RCC 7860 (cell line): ENCODE measurements at regions not wholly inside any gene's neighbourhood (a gene's known extent, or its start where the extent isn't known, plus 50 kb on each side); places are given as distances from the start of the nearest gene placed in this dataset.

Source experiments
- DNase-seq: peaks from one replicate; pipeline ENCODE4 v3.0.0-alpha.2; 2015; ENCODE audit warnings: low spot score
- FAIRE-seq: peaks from 2 replicates; lab custom pipeline; 2012; peaks lifted over from hg19 to GRCh38; lab: Jason Lieb, UNC

DNA sequence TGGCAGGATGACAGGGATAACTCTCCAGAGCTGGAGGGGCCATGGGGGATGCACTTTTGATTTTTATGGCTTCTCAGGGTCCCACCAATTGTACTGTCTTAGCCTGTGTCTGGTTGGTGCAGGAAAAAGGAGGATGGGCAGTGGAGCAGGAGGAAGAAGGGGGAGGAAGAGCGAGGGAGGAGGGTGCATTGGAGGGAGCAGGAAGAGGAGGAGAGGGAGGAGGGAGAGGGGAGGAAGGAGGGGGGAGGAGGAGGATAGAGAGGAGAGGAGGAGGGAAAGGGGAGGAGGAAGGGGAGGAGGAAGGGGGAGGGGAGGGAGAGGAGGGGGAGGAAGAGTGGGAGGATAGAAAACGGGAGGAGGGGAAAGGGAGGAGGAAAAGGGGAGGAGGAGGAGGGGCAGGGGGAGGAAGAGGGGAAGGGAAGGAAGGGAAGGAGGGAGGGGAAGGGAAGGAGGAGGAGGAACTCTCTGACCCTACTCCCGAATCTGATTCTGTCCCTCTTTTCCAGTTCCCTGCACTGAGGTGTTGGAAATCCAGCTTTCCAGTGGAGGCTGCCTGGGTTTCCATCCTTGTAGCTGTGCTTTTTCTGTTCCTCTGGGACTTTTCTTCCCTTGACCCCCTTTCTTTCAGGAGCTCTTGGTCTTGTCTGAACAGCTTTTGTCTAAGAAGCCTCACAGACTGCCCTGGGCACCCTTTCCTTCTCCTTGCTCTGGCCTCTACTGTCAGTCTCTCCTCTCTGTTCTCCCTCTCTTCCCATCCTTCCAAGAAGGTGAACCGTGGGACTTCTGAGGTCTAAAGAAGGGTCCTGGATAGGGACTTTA, 149.4 kb downstream of the DHX35 start:
- DNase-seq (no peak), FAIRE-seq (no peak)

DNA sequence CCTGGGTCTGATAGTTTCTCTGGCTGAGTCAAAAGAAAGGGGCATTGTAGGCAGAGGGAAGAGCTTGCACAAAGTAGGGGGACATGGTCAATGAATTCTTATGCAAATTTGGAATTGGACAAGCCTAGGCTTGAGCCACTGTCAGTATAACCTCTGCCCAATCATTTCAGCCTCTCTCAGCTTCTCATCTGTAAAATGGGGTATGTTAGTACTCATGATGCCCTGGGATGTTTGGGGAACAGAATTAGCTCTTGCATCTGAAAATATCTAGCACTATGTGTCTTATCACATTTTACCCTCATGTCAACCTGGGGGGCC, 148.6 kb downstream of the DHX35 start:
- DNase-seq (no peak), FAIRE-seq (no peak)

GRCh38 chr20:39109933-39110818, 148.0 kb downstream of the DHX35 start:
- DNase-seq (no peak), FAIRE-seq (no peak)

GRCh38 chr20:39108746-39109145, 146.6 kb downstream of the DHX35 start:
- FAIRE-seq, result peak; percentile 33
- peak; percentile 68 for DNase-seq

DNA sequence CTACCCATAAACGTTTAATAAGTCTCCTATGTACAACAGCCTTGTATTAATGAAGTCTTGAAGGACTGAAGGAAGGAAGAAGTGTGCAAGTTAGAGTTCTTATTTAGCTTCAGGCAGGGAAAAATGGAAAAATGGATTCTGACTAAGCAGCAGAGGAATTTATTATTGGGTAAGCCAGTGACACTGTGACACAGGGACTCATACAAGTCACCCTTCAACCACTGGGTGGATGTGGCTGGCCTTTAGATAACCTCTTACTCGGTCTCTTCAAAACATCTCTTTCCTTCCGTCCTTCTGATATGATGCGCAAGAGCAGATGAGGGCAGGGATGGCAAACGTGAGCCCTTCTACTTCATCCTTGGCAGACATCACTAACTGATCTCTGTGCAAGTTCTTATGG, 145.6 kb downstream of the DHX35 start:
- FAIRE-seq (no peak), DNase-seq (peak; percentile 47)

DNA sequence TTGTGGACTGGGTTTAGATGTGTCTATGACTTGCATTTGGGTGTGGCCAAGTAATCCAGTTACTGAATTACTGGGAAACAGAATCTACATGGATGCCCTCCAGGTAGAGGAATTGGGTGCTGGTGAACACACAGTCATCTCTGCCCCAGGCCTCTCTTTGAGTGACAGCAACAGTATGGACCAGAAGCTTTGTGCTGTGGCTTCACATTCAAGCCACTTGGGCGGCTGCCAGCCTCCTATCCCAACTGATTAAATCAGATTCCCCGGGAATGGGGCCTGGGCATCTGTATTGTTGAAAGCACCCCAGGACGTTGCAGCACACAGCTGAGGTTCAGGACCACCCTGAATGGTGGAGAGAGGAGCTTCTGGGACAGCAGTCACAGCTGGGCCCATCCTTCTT, 144.6 kb downstream of the DHX35 start:
- no peak for FAIRE-seq
- DNase-seq, result no peak

- FAIRE-seq (no peak), DNase-seq (no peak)
These were observed 143.4 kb downstream of the DHX35 start for GRCh38 chr20:39105551-39105950.

DNA sequence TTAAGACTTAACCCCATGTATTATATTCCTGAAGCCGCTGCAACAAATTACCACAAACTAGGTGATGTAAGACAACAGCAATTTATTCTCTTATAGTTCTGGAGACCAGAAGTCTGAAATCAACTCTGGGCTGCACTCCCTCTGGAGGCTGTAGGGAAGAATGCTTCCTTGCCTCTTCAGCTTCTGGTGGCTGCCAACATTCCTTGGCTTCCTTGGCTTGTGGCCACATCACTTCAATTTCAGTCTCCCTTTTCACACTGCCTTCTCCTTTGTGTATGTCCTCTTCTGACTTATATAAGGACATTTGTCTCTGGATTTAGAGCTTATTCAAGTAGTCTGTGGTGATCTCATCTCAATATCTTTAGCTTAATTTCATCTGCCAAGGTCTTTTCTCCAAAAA, 141.6 kb downstream of the DHX35 start:
- DNase-seq, result no peak
- FAIRE-seq, result no peak

GRCh38 chr20:39103305-39103704, 141.2 kb downstream of the DHX35 start:
- DNase-seq (no peak), FAIRE-seq (no peak)

DNA sequence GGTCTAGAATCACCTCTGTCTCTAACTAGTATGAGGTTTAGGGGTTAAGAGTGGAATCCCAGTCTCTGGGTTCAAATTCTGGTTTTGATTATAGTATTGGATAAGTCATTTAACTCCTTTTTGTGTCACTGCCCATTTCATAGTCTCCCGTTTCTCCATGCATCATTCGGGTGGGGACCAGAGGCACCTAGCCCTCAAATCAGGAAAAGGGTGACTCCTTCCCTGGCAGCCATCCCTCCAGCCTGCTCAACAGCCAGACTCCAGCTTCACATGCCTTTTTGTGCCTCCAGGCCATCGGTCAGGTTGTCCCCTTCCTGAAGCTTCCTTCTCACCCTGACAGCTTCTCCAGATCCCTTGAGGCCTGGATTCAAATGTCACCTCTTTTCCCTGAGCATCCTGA, 139.8 kb downstream of the DHX35 start:
- FAIRE-seq (no peak), DNase-seq (no peak)

DNA sequence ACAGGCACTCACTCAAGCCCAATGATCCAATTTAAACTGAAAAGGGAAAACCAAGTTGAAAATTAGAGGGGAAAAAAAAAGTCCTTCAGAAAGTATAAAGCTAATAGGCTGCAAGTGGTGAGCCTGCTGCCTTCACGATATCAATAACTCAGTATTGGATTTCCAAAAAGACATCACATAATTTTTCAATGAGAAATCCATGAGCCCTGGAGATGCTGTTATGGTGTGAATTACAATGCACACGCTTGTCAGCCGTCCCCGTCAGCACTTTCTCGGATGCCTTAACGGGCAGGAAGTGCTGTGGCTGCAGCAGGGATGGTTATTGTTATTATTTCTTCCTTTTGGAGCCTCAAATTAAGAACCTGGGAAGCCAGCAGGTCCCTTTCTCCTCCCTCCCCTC, 138.5 kb downstream of the DHX35 start:
- DNase-seq (no peak), FAIRE-seq (no peak)

DNA sequence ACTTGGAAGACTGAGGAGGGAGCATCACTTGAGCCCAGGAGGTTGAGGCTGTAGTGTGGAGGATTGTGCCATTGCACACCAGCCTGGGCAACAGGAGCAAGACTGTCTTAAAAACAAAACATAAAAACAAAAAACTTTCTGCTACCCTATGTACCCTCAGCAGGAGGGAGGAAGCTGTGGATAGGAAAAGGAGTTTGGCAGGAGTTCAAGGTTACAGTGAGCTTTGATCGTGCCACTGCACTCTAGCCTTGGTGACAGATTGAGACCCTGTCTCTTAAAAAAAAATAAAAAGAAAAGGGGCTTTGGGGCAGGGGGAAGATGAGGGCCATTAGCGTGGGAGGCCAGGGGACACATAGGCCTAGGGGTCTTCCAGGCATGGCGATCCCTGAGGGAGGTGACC, 135.7 kb downstream of the DHX35 start:
- FAIRE-seq (no peak), DNase-seq (no peak)

GRCh38 chr20:39095870-39096269, 133.7 kb downstream of the DHX35 start:
- no peak for FAIRE-seq

DNA sequence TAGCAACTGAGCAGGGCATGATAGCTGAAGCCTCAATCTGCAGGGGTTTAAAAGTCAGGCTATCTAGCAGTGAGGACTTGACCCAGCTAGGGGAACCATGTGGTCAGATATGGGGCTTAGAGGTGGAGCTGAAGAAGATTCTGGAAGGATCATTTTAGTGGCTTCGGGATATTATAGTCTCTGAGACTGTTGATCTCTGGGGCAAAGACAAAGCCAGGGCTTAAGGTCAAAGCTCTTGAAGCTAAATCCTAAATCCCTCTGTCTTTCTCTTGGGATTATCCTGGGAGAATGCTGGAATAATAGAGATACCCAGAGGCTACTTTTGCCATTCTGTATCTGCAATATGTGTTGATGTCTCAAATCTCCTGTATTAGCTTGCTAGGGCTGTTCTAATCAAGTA, 132.2 kb downstream of the DHX35 start:
- no peak for DNase-seq
- FAIRE-seq, result no peak

More at GRCh38 chr20:39095870-39096269, 133.7 kb downstream of the DHX35 start:
- DNase-seq, result no peak

DNA sequence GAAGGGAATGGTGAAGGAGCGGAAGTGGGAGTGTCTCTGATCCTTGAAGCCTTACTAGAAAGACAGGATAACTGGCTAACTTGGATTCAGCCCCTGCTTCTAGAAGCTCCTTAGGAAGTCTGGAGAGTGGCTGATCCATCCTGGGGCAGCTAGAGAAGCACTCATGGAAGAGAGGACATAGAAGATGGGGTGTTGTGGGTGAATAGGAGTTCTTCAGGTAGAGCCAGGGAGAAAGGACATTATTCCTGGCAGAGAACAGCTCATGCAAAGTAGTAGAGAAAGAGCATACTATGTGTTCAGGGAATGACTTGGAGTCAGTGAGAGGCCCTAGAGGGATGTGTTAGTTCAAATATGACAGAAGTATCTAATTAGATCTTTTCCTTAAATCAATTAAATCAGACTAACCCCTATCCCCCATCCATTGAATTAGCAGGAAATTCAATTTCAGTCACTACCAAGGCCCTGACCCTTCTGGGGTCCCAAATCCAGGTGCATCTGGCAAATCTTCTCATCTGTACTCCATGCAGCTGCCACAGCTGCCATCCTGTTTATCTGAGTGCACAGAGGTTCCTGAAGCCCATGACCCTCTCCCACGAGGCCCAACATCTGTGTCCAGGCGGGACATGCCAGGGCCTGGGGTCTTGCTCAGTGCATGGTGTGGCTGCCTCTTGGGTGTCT, 130.7 kb downstream of the DHX35 start:
- DNase-seq (no peak), FAIRE-seq (no peak)

GRCh38 chr20:39090906-39091305, 128.8 kb downstream of the DHX35 start:
- DNase-seq, result no peak
- no peak for FAIRE-seq

DNA sequence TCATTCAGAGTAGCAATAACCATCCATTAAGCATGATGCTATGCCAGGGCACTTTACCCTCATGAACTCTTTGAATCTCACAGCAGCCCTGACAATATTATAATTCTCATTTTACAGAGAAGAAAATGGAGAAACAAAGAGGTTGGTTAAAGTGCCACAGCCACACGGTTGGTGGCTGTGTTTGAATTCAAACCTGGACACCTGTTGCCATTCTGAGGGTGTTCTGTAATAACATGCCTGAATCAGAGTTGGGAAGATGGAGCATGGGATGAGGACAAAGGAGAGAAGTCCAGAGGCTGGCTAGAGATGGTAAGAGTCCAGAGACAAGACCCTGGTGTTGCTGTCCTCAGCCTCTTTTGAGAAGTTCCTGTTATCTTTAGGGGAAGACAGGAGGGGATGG, 127.7 kb downstream of the DHX35 start:
- no peak for DNase-seq
- FAIRE-seq, result no peak
